ENCODE measurements at regions not wholly inside any gene's neighbourhood (a gene's known extent, or its start where the extent isn't known, plus 50 kb on each side); places are given as distances from the start of the nearest gene placed in this dataset.

DNA sequence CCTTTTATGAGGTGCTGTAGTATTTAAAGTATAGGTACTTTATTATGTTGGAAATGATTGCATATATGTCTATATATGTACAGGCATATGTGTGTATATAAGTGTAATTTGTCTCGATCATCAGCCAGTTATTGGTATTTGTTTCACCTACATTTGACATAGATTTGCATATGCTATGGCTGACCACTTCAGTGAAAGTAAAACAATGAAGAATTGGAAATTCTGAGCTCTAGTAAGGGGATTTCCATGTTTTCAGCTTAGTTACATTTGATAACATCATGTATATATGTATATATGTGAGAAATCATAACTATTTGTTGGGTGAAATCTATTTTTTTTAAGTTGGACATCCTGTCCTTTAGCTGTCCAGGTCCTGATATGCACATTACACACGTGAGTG lies 1303.9 kb downstream of the EFNB2 start:
- ATAC-seq = no peak
- intact Hi-C loops (cut with micrococcal nuclease) = no loop called here
- H3K27me3 Mint-ChIP-seq = peaks cover 2% of the 10 kb centered on the region
- POLR2A ChIA-PET = no interaction called here
- no peaks in the 10 kb centered on the region for H3K4me1 Mint-ChIP-seq (ENCODE audit: low read depth)
- no peak for DNase-seq
- no peaks in the 10 kb centered on the region for H3K9me3 Mint-ChIP-seq
- TF ChIP-seq, protein P1, sequence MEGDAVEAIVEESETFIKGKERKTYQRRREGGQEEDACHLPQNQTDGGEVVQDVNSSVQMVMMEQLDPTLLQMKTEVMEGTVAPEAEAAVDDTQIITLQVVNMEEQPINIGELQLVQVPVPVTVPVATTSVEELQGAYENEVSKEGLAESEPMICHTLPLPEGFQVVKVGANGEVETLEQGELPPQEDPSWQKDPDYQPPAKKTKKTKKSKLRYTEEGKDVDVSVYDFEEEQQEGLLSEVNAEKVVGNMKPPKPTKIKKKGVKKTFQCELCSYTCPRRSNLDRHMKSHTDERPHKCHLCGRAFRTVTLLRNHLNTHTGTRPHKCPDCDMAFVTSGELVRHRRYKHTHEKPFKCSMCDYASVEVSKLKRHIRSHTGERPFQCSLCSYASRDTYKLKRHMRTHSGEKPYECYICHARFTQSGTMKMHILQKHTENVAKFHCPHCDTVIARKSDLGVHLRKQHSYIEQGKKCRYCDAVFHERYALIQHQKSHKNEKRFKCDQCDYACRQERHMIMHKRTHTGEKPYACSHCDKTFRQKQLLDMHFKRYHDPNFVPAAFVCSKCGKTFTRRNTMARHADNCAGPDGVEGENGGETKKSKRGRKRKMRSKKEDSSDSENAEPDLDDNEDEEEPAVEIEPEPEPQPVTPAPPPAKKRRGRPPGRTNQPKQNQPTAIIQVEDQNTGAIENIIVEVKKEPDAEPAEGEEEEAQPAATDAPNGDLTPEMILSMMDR (IDR thresholded peaks at IDR 0.05) = no peak
- CTCF ChIA-PET = no interaction called here
- H3K36me3 Mint-ChIP-seq (ENCODE audit: low read depth) = no peaks in the 10 kb centered on the region
- no peak overlapping the region for H3K27ac Mint-ChIP-seq
- no peak overlapping the region for H3K4me3 Mint-ChIP-seq

DNA sequence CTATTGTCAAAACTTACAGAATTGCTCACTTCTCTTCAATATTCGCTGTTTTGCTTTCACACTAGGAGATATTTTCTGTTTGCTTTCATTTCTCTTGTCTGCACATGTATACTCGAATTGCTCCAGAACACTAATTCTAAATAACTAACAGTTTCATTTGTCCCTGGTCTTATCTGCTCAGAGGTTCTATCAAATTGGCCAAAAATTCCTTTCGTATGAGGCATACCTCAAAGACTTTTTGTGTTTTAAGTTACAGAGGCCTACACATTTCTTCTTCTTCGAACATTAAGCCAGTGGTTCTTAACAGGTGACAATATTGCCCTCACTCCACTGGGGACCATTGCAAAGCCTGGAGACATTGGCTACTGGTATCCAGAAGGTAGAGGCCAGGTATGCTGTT lies 1314.6 kb downstream of the EFNB2 start:
- TF ChIP-seq, protein P1 (IDR thresholded peaks at IDR 0.05) = no peak
- Mint-ChIP-seq H3K9me3 (no peaks in the 10 kb centered on the region), H3K36me3 (ENCODE audit: low read depth) (no peaks in the 10 kb centered on the region), H3K27ac (no peak overlapping the region), H3K27me3 (no peaks in the 10 kb centered on the region), H3K4me3 (no peak overlapping the region), H3K4me1 (ENCODE audit: low read depth) (no peaks in the 10 kb centered on the region)
- DNase-seq = no peak
- CTCF ChIA-PET = no interaction called here
- ATAC-seq = no peak
- intact Hi-C loops (cut with micrococcal nuclease) = no loop called here
- POLR2A ChIA-PET = interaction anchor here (0.5 kb wide), 1 partner anchor 81 kb away, joined by 3 read pairs; no protein-coding TSS in a partner anchor

DNA sequence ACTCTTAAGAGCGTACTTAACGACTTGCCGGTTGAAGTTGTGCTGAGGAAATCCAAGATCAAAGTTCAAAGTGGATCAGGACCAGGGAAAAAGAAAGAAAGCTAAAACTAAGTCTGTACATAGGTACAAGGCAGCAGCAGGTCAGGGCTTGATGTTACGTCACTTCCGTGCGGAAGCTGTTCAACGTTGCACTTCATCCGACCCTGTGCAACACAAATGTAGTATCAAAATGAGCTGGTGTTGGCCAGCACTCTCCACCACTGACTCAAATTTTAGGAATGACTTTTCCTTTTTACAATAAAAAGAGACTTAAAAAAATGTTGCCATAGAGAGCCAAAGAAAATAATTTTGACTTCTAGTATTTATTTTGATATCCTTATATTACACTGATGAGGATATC lies 1315.4 kb downstream of the EFNB2 start:
- H3K4me3 Mint-ChIP-seq = no peak overlapping the region
- DNase-seq (no peak), ATAC-seq (no peak)
- TF ChIP-seq, protein P1 (IDR thresholded peaks at IDR 0.05) = no peak
- H3K9me3 Mint-ChIP-seq = no peaks in the 10 kb centered on the region
- CTCF ChIA-PET = no interaction called here
- H3K27me3 Mint-ChIP-seq = no peaks in the 10 kb centered on the region
- no peak overlapping the region for H3K27ac Mint-ChIP-seq
- POLR2A ChIA-PET = no interaction called here
- intact Hi-C loops (cut with micrococcal nuclease) = no loop called here
- no peaks in the 10 kb centered on the region for H3K4me1 Mint-ChIP-seq (ENCODE audit: low read depth)
- H3K36me3 Mint-ChIP-seq (ENCODE audit: low read depth) = no peaks in the 10 kb centered on the region

DNA sequence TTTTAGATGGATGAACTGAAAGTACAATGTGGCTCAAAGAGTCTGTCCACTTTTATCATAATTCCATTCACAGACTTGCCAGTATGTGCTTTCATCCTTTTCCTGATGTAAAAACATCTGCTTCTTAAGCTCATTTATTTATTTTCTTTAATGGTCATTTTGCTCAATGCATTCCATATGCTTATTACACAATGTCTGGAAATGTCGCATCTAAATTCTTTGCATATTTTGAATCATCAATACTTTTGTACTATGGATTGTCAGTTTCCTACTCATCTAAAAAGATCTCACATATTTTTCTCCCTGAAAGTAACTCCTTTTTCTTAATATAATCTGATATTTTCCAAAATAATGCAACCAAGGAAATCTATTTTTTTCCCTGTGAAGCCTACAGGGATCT lies 1315.8 kb downstream of the EFNB2 start:
- no peak overlapping the region for H3K4me3 Mint-ChIP-seq
- intact Hi-C loops (cut with micrococcal nuclease) = no loop called here
- no peak overlapping the region for H3K27ac Mint-ChIP-seq
- POLR2A ChIA-PET = no interaction called here
- no peaks in the 10 kb centered on the region for H3K9me3 Mint-ChIP-seq
- H3K36me3 Mint-ChIP-seq (ENCODE audit: low read depth) = no peaks in the 10 kb centered on the region
- TF ChIP-seq, protein P1 (IDR thresholded peaks at IDR 0.05) = no peak
- CTCF ChIA-PET = no interaction called here
- H3K4me1 Mint-ChIP-seq (ENCODE audit: low read depth) = no peaks in the 10 kb centered on the region
- no peaks in the 10 kb centered on the region for H3K27me3 Mint-ChIP-seq
- no peak for ATAC-seq
- DNase-seq = no peak

DNA sequence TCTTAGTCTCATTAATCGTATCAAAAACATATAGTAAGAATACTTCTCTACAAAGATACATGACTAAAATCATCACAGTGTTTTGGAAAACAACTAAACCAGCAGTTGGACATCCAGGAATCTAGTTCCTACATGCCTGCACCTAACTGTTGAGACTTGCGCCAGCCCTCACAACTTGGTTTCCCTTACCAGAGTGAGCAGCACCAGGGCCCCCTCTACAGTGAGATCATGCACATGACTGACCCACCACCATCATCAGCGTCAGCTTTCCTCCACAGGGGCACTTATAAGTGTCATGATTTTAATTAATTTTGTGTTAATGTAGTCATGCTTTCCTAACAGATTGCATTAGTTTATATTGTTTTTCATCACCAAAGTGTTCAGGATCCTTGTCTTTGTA lies 1322.0 kb downstream of the EFNB2 start:
- Mint-ChIP-seq H3K27me3 (no peaks in the 10 kb centered on the region), H3K4me1 (ENCODE audit: low read depth) (no peaks in the 10 kb centered on the region), H3K36me3 (ENCODE audit: low read depth) (no peaks in the 10 kb centered on the region), H3K4me3 (no peak overlapping the region), H3K27ac (no peak overlapping the region), H3K9me3 (no peaks in the 10 kb centered on the region)
- DNase-seq (peak; percentile 2), ATAC-seq (no peak)
- TF ChIP-seq, protein P1 (IDR thresholded peaks at IDR 0.05) = no peak
- ChIA-PET POLR2A (no interaction called here), CTCF (no interaction called here)
- intact Hi-C loops (cut with micrococcal nuclease) = no loop called here

All from activated CD8-positive, alpha-beta T cell treated with anti-CD3 and anti-CD28 coated beads for 36 hours (primary cell).